Kidney (tissue), 13 donors: ENCODE measurements at regions not wholly inside any gene's neighbourhood (a gene's known extent, or its start where the extent isn't known, plus 50 kb on each side); places are given as distances from the start of the nearest gene placed in this dataset.

Experiments used
- DNase-seq, 5 donors: peaks; one replicate each; pipeline ENCODE4 v3.0.0-alpha.2; 2013 to 2020
- FAIRE-seq: peaks from 2 replicates; lab custom pipeline; 2012; peaks lifted over from hg19 to GRCh38; lab: Jason Lieb, UNC
- H3K27ac ChIP-seq, 2 donors: one replicate each; pipeline ENCODE4 v1.7.0; 2013; ENCODE audit warnings: low read depth in 2 of 2, low read length in 2 of 2, inconsistent platforms in 1 of 2
- H3K27me3 ChIP-seq: one replicate; pipeline ENCODE4 v1.7.1; 2013; ENCODE audit warnings: low read length, inconsistent platforms; ENCODE audit not compliant: control insufficient read depth, insufficient read depth
- H3K36me3 ChIP-seq, 3 donors: one replicate each; pipeline versions ENCODE4 v1.7.0 to v1.7.1; 2013; ENCODE audit warnings: low read length in 3 of 3, control low read depth in 1 of 3, inconsistent platforms in 1 of 3; ENCODE audit not compliant: insufficient read depth in 3 of 3, control insufficient read depth in 2 of 3
- H3K4me1 ChIP-seq, 3 donors: one replicate each; pipeline versions ENCODE4 v1.7.0 to v1.7.1; 2013; ENCODE audit warnings: low read length in 3 of 3, inconsistent platforms in 1 of 3, low read depth in 1 of 3; ENCODE audit not compliant: control insufficient read depth in 2 of 3, insufficient read depth in 2 of 3
- H3K4me3 ChIP-seq, 3 donors: one replicate each; pipeline versions ENCODE4 v1.7.0 to v1.8.1; 2013; ENCODE audit warnings: low read length in 3 of 3, control low read depth in 1 of 3, inconsistent platforms in 1 of 3
- H3K9ac ChIP-seq, 3 donors: one replicate each; pipeline versions ENCODE4 v1.7.0 to v1.7.1; 2013; ENCODE audit warnings: low read length in 3 of 3, control low read depth in 1 of 3, inconsistent platforms in 1 of 3
- H3K9me3 ChIP-seq, 3 donors: one replicate each; pipeline versions ENCODE4 v1.7.0 to v1.7.1; 2013; ENCODE audit warnings: low read length in 3 of 3, control low read depth in 1 of 3, inconsistent platforms in 1 of 3; ENCODE audit not compliant: control insufficient read depth in 2 of 3, insufficient read depth in 1 of 3
- intact Hi-C: fragments of 100-400 bp; cut with DNase I; formaldehyde crosslinking; loops from one replicate; pipeline ENCODE4 v1.11.1; 2022
- TF ChIP-seq, protein P1 (sequence below): IDR thresholded peaks from 3 replicates; pipeline ENCODE4 v1.5.1; 2012; ENCODE audit warnings: mild to moderate bottlenecking, moderate library complexity, borderline replicate concordance; ENCODE audit not compliant: insufficient read depth; ENCODE audit errors: extremely low read depth
- donor health status: control.
- donor health status: control.
- donor health status: control.
- donor health status: control.
- donor health status: control.
- donor health status: DM: yes; HTN: yes; CAD: no.
- donor health status: Normal renal cell carcinoma (clear cell type).

GRCh38 chr3:73894474-73895213 lies 269.9 kb upstream of the PDZRN3 start:
- TF ChIP-seq, protein P1, sequence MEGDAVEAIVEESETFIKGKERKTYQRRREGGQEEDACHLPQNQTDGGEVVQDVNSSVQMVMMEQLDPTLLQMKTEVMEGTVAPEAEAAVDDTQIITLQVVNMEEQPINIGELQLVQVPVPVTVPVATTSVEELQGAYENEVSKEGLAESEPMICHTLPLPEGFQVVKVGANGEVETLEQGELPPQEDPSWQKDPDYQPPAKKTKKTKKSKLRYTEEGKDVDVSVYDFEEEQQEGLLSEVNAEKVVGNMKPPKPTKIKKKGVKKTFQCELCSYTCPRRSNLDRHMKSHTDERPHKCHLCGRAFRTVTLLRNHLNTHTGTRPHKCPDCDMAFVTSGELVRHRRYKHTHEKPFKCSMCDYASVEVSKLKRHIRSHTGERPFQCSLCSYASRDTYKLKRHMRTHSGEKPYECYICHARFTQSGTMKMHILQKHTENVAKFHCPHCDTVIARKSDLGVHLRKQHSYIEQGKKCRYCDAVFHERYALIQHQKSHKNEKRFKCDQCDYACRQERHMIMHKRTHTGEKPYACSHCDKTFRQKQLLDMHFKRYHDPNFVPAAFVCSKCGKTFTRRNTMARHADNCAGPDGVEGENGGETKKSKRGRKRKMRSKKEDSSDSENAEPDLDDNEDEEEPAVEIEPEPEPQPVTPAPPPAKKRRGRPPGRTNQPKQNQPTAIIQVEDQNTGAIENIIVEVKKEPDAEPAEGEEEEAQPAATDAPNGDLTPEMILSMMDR, result no peak
- H3K36me3 ChIP-seq, result no peaks in the 10 kb centered on the region
- FAIRE-seq, result no peak
- H3K27me3 ChIP-seq, result no peaks in the 10 kb centered on the region
- no peak overlapping the region for H3K4me3 ChIP-seq
- intact Hi-C loops, result no loop called here
- DNase-seq, result no peak
- H3K4me1 ChIP-seq, result no peaks in the 10 kb centered on the region
- no peak overlapping the region for H3K27ac ChIP-seq
- H3K9ac ChIP-seq, result no peak overlapping the region
- H3K9me3 ChIP-seq, result no peaks in the 10 kb centered on the region

DNA sequence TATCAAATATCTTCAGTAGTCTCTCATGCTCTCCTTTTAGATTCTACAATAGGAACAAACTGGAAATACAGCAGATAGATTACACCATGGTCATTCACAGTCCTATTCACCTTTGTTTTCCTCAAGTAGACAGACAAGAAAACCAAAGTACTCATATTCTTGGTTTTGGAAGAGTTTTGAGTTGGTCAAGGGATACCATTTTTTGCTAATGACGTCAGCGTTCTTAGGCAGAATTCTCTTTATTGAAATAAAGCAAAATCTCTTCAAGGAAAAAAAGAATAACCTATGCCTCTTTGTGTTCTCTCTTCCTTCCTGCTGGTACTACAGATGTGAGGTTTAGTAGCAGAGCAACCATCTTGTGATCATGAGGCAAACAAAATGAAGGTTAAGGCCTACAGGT lies 268.3 kb upstream of the PDZRN3 start:
- no peak overlapping the region for H3K4me3 ChIP-seq

DNA sequence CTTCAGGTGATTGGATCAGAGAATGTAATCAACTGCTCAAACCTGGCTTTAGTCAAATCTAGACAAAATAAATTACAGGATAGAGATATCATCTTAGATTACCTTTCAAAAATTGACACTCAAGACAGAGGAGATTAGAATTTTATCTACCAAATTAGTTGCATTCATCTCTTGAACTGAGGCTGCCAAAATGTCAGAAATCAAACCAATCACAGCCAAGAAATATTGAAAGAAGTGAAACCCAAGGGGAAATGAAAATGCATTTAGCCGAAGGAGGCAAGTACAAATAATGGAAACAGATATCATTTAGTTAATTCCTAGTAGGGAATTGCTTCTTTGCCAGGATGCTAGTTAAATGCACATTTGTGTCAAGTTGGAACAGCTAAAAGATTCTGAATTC lies 261.1 kb upstream of the PDZRN3 start:
- intact Hi-C loops, result no loop called here
- H3K27me3 ChIP-seq, result no peaks in the 10 kb centered on the region
- no peaks in the 10 kb centered on the region for H3K9me3 ChIP-seq
- H3K27ac ChIP-seq, result no peak overlapping the region
- FAIRE-seq, result no peak
- no peak for DNase-seq
- H3K4me3 ChIP-seq, result no peak overlapping the region
- H3K36me3 ChIP-seq, result no peaks in the 10 kb centered on the region
- no peaks in the 10 kb centered on the region for H3K4me1 ChIP-seq
- H3K9ac ChIP-seq, result no peak overlapping the region
- TF ChIP-seq, protein P1, result no peak

More for the DNA sequence above, 268.3 kb upstream of the PDZRN3 start:
- no peak overlapping the region for H3K27ac ChIP-seq
- intact Hi-C loops, result no loop called here
- no peaks in the 10 kb centered on the region for H3K9me3 ChIP-seq
- DNase-seq (no peak), FAIRE-seq (no peak)
- no peaks in the 10 kb centered on the region for H3K4me1 ChIP-seq
- no peaks in the 10 kb centered on the region for H3K27me3 ChIP-seq
- no peaks in the 10 kb centered on the region for H3K36me3 ChIP-seq
- no peak overlapping the region for H3K9ac ChIP-seq
- TF ChIP-seq, protein P1, result no peak

GRCh38 chr3:73884361-73884760 lies 259.6 kb upstream of the PDZRN3 start:
- FAIRE-seq, result no peak
- no peak overlapping the region for H3K4me3 ChIP-seq
- no peaks in the 10 kb centered on the region for H3K27me3 ChIP-seq
- DNase-seq, result no peak
- H3K36me3 ChIP-seq, result no peaks in the 10 kb centered on the region
- intact Hi-C loops, result no loop called here
- H3K9me3 ChIP-seq, result no peaks in the 10 kb centered on the region
- H3K4me1 ChIP-seq, result no peaks in the 10 kb centered on the region
- TF ChIP-seq, protein P1, result no peak
- H3K27ac ChIP-seq, result no peak overlapping the region
- H3K9ac ChIP-seq, result no peak overlapping the region
